Sigmoid colon (tissue), 4 donors: ENCODE measurements at regions not wholly inside any gene's neighbourhood (a gene's known extent, or its start where the extent isn't known, plus 50 kb on each side); places are given as distances from the start of the nearest gene placed in this dataset.

Experiments used
- POLR2A ChIP-seq, 2 donors: fragments of 450-650 bp; IDR thresholded peaks; one replicate each; pipeline ENCODE4 v1.6.1; 2016; ENCODE audit warnings: antibody characterized with exemption in 2 of 2, mild to moderate bottlenecking in 2 of 2, moderate library complexity in 2 of 2
- POLR2AphosphoS5 ChIP-seq, 4 donors: sonication (generic); formaldehyde crosslinking; IDR thresholded peaks; one replicate each; pipeline ENCODE4 v1.6.1; 2017; ENCODE audit warnings: antibody characterized with exemption in 4 of 4
- TF ChIP-seq, protein P1 (sequence below), 4 experiments: fragments of 450-650 bp in 3 of 4; fragments of 200-600 bp in 1 of 4; IDR thresholded peaks; one replicate each; pipeline ENCODE4 v1.5.1; 2016 to 2019; ENCODE audit warnings: antibody characterized with exemption in 4 of 4, mild to moderate bottlenecking in 3 of 4, moderate library complexity in 2 of 4

DNA sequence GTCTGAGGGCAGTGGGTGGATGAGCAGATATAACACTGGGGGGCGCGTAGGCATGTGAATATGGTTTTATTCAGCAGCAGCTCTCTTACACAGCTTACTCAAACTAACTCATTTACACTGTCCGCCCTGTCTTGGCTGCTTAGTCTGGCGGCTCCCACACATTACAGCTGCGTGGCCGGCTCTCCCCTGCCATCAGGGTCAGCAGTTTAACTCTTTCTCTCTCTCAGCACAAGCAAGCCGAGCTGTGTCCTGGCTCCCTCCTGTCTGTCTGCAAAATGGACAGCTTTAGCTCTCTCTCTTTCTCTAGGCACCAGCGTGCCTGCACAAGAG lies 1310.1 kb upstream of the RAG2 start:
- TF ChIP-seq POLR2A (IDR thresholded peaks at IDR 0.05) (no peak), POLR2AphosphoS5 (IDR thresholded peaks at IDR 0.05) (no peak)
- TF ChIP-seq, protein P1, sequence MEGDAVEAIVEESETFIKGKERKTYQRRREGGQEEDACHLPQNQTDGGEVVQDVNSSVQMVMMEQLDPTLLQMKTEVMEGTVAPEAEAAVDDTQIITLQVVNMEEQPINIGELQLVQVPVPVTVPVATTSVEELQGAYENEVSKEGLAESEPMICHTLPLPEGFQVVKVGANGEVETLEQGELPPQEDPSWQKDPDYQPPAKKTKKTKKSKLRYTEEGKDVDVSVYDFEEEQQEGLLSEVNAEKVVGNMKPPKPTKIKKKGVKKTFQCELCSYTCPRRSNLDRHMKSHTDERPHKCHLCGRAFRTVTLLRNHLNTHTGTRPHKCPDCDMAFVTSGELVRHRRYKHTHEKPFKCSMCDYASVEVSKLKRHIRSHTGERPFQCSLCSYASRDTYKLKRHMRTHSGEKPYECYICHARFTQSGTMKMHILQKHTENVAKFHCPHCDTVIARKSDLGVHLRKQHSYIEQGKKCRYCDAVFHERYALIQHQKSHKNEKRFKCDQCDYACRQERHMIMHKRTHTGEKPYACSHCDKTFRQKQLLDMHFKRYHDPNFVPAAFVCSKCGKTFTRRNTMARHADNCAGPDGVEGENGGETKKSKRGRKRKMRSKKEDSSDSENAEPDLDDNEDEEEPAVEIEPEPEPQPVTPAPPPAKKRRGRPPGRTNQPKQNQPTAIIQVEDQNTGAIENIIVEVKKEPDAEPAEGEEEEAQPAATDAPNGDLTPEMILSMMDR (IDR thresholded peaks at IDR 0.05): no peak
